ENCODE measurements at regions not wholly inside any gene's neighbourhood (a gene's known extent, or its start where the extent isn't known, plus 50 kb on each side); places are given as distances from the start of the nearest gene placed in this dataset.

- Histone ChIP-seq H3K4me1 (ENCODE audit: control insufficient read depth in 1 of 2, insufficient read depth in 1 of 2, low read depth in 1 of 2, low read length in 1 of 2) (no peaks in the 10 kb centered on the region), H3K36me3 (no peaks in the 10 kb centered on the region), H3K27me3 (peaks cover 100% of the 10 kb centered on the region), H3K9me3 (no peaks in the 10 kb centered on the region), H3K27ac (no peak overlapping the region), H3K4me3 (ENCODE audit: low read depth in 1 of 2, low read length in 1 of 2) (no peak overlapping the region)
- no peak for TF ChIP-seq CTCF (IDR thresholded peaks at IDR 0.05)
These were observed 414.0 kb upstream of the MKI67 start for GRCh38 chr10:128540128-128540762.

GRCh38 chr10:128540781-128541761, 414.8 kb upstream of the MKI67 start:
- H3K27ac ChIP-seq, result no peak overlapping the region

GRCh38 chr10:128541926-128542475, 415.8 kb upstream of the MKI67 start:
- Histone ChIP-seq H3K9me3 (no peaks in the 10 kb centered on the region), H3K36me3 (no peaks in the 10 kb centered on the region), H3K27me3 (peaks cover 84% of the 10 kb centered on the region), H3K4me1 (ENCODE audit: control insufficient read depth in 1 of 2, insufficient read depth in 1 of 2, low read depth in 1 of 2, low read length in 1 of 2) (no peaks in the 10 kb centered on the region), H3K4me3 (ENCODE audit: low read depth in 1 of 2, low read length in 1 of 2) (no peak overlapping the region), H3K27ac (no peak overlapping the region)
- no peak for TF ChIP-seq CTCF (IDR thresholded peaks at IDR 0.05)

More at GRCh38 chr10:128540781-128541761, 414.8 kb upstream of the MKI67 start:
- Histone ChIP-seq H3K27me3 (peaks cover 93% of the 10 kb centered on the region), H3K4me1 (ENCODE audit: control insufficient read depth in 1 of 2, insufficient read depth in 1 of 2, low read depth in 1 of 2, low read length in 1 of 2) (no peaks in the 10 kb centered on the region), H3K4me3 (ENCODE audit: low read depth in 1 of 2, low read length in 1 of 2) (no peak overlapping the region), H3K9me3 (no peaks in the 10 kb centered on the region), H3K36me3 (no peaks in the 10 kb centered on the region)
- no peak for TF ChIP-seq CTCF (IDR thresholded peaks at IDR 0.05)

GRCh38 chr10:128542659-128543058, 416.4 kb upstream of the MKI67 start:
- Histone ChIP-seq H3K4me3 (ENCODE audit: low read depth in 1 of 2, low read length in 1 of 2) (no peak overlapping the region), H3K4me1 (ENCODE audit: control insufficient read depth in 1 of 2, insufficient read depth in 1 of 2, low read depth in 1 of 2, low read length in 1 of 2) (no peaks in the 10 kb centered on the region), H3K27me3 (peaks cover 78% of the 10 kb centered on the region), H3K9me3 (no peaks in the 10 kb centered on the region), H3K36me3 (no peaks in the 10 kb centered on the region), H3K27ac (no peak overlapping the region)
- no peak for TF ChIP-seq CTCF (IDR thresholded peaks at IDR 0.05)

- no peaks in the 10 kb centered on the region for H3K36me3 ChIP-seq
- H3K9me3 ChIP-seq, result no peaks in the 10 kb centered on the region
- H3K27ac ChIP-seq, result no peak overlapping the region
- no peak for TF ChIP-seq CTCF (IDR thresholded peaks at IDR 0.05)
- no peaks in the 10 kb centered on the region for H3K4me1 ChIP-seq (ENCODE audit: control insufficient read depth in 1 of 2, insufficient read depth in 1 of 2, low read depth in 1 of 2, low read length in 1 of 2)
- H3K4me3 ChIP-seq (ENCODE audit: low read depth in 1 of 2, low read length in 1 of 2), result no peak overlapping the region
- peaks cover 73% of the 10 kb centered on the region for H3K27me3 ChIP-seq
These were observed 416.9 kb upstream of the MKI67 start for GRCh38 chr10:128543151-128543550.
